ENCODE measurements at regions not wholly inside any gene's neighbourhood (a gene's known extent, or its start where the extent isn't known, plus 50 kb on each side); places are given as distances from the start of the nearest gene placed in this dataset.

- DNase-seq (ENCODE audit: extremely low spot score) = no peak
- POLR2A ChIA-PET = no interaction called here
- TF ChIP-seq BHLHE40 (IDR thresholded peaks at IDR 0.05; ENCODE audit: borderline replicate concordance) = no peak
- TF ChIP-seq FOXK2 (IDR thresholded peaks at IDR 0.05) = no peak
- TF ChIP-seq FOXA1 (IDR thresholded peaks at IDR 0.05) = no peak
- TF ChIP-seq L3MBTL2 (conservative IDR thresholded peaks at IDR 0.05) = no peak
- TF ChIP-seq PKNOX1 (IDR thresholded peaks at IDR 0.05) = no peak
- TF ChIP-seq ZNF384 (IDR thresholded peaks at IDR 0.05) = no peak
- TF ChIP-seq CTBP1 (IDR thresholded peaks at IDR 0.05; ENCODE audit: borderline replicate concordance) = no peak
- TF ChIP-seq ARNT (IDR thresholded peaks at IDR 0.05) = no peak
- no peak for TF ChIP-seq HDGF (IDR thresholded peaks at IDR 0.05; ENCODE audit: borderline replicate concordance)
- TF ChIP-seq SP1 (IDR thresholded peaks at IDR 0.05) = no peak
- no peak for TF ChIP-seq TARDBP (IDR thresholded peaks at IDR 0.05)
- no peak for TF ChIP-seq NFRKB (IDR thresholded peaks at IDR 0.05)
- CTCF ChIA-PET = no interaction called here
Measured at GRCh38 chr3:187931770-187932278, 186.6 kb upstream of the BCL6 start.

GRCh38 chr3:187932530-187932929 lies 187.3 kb upstream of the BCL6 start:
- DNase-seq (ENCODE audit: extremely low spot score) = no peak
- ChIA-PET CTCF (no interaction called here), POLR2A (no interaction called here)
- no peak for TF ChIP-seq SUZ12 (IDR thresholded peaks at IDR 0.05)
- no peak for TF ChIP-seq FOXK2 (IDR thresholded peaks at IDR 0.05)
- no peak for TF ChIP-seq ARNT (IDR thresholded peaks at IDR 0.05)
- TF ChIP-seq HDGF (IDR thresholded peaks at IDR 0.05; ENCODE audit: borderline replicate concordance) = no peak
- no peak for TF ChIP-seq PKNOX1 (IDR thresholded peaks at IDR 0.05)
- no peak for TF ChIP-seq NFRKB (IDR thresholded peaks at IDR 0.05)
- TF ChIP-seq L3MBTL2 (conservative IDR thresholded peaks at IDR 0.05) = no peak
- no peak for TF ChIP-seq FOXM1 (IDR thresholded peaks at IDR 0.05; ENCODE audit: borderline replicate concordance)
- TF ChIP-seq ELF4 (IDR thresholded peaks at IDR 0.05) = no peak
- TF ChIP-seq FOXA1 (IDR thresholded peaks at IDR 0.05) = no peak
- TF ChIP-seq ZNF384 (IDR thresholded peaks at IDR 0.05) = no peak
- TF ChIP-seq BHLHE40 (IDR thresholded peaks at IDR 0.05; ENCODE audit: borderline replicate concordance) = no peak
- no peak for TF ChIP-seq LEF1 (IDR thresholded peaks at IDR 0.05; ENCODE audit: borderline replicate concordance)
- TF ChIP-seq SP1 (IDR thresholded peaks at IDR 0.05) = no peak
- no peak for TF ChIP-seq TARDBP (IDR thresholded peaks at IDR 0.05)

DNA sequence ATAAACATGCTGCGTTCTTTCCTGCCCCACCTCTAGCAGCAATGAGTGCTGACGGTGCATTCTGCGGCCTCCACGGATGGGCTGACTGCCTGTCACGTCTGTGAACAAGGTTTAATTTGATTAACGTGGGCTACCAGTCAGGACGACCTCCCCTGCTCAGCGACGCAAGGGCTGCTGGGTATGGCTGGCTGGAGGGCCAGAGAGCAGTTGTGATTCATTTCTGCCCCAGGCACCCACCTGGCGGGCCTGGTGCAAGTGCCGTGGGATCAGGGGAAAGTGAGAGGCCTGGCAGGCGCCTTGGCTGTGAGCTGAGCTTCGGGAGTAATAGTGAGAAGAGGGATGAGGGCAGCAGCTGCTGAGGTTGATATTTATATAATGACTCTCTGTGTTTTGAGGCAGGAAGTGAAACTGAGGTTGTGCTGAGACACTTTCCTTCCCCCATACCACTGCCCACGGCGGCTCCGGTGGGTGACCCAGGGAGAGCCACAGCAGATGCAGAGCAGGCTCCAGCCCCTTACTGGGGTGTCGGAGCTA lies 190.4 kb upstream of the BCL6 start:
- no peak for DNase-seq (ENCODE audit: extremely low spot score)
- CTCF ChIA-PET = no interaction called here
- TF ChIP-seq L3MBTL2 (conservative IDR thresholded peaks at IDR 0.05) = no peak
- TF ChIP-seq ZNF384 (IDR thresholded peaks at IDR 0.05) = no peak
- TF ChIP-seq LEF1 (IDR thresholded peaks at IDR 0.05; ENCODE audit: borderline replicate concordance) = no peak
- no peak for TF ChIP-seq HDGF (IDR thresholded peaks at IDR 0.05; ENCODE audit: borderline replicate concordance)
- no peak for TF ChIP-seq PKNOX1 (IDR thresholded peaks at IDR 0.05)
- TF ChIP-seq NFRKB (IDR thresholded peaks at IDR 0.05) = no peak
- no peak for TF ChIP-seq BHLHE40 (IDR thresholded peaks at IDR 0.05; ENCODE audit: borderline replicate concordance)
- no peak for TF ChIP-seq CTBP1 (IDR thresholded peaks at IDR 0.05; ENCODE audit: borderline replicate concordance)
- TF ChIP-seq ARNT (IDR thresholded peaks at IDR 0.05) = no peak
- TF ChIP-seq FOXM1 (IDR thresholded peaks at IDR 0.05; ENCODE audit: borderline replicate concordance) = no peak
- POLR2A ChIA-PET = no interaction called here

DNA sequence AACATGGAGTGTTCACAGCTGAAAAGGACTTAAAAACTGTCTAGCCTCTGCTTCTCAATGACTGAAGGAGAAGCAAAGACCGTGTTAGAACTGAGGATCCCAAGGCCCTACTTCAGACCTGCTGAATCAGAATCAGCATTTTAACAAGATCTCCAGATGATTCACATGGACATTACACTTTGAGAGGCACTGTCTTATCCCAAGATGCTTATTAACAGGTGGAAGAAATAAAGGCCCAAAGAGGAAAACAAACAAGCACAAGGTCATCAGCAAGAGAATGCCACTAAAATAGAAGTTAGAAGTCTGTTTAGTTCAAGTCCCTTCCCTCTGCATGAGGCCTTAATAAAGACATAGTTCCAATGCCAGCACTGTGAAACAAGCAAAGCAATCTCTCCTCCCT lies 191.4 kb upstream of the BCL6 start:
- DNase-seq (ENCODE audit: extremely low spot score) = no peak
- ChIA-PET CTCF (no interaction called here), POLR2A (no interaction called here)
- TF ChIP-seq SUZ12 (IDR thresholded peaks at IDR 0.05) (no peak), LEF1 (IDR thresholded peaks at IDR 0.05; ENCODE audit: borderline replicate concordance) (no peak), NFRKB (IDR thresholded peaks at IDR 0.05) (no peak), ELF4 (IDR thresholded peaks at IDR 0.05) (no peak), ZNF384 (IDR thresholded peaks at IDR 0.05) (no peak), SP1 (IDR thresholded peaks at IDR 0.05) (no peak), L3MBTL2 (conservative IDR thresholded peaks at IDR 0.05) (no peak), ARNT (IDR thresholded peaks at IDR 0.05) (no peak)

- DNase-seq (ENCODE audit: extremely low spot score) = no peak
- TF ChIP-seq ZNF384 (IDR thresholded peaks at IDR 0.05) (no peak), CTBP1 (IDR thresholded peaks at IDR 0.05; ENCODE audit: borderline replicate concordance) (no peak), TARDBP (IDR thresholded peaks at IDR 0.05) (no peak), L3MBTL2 (conservative IDR thresholded peaks at IDR 0.05) (no peak), FOXM1 (IDR thresholded peaks at IDR 0.05; ENCODE audit: borderline replicate concordance) (no peak), LEF1 (IDR thresholded peaks at IDR 0.05; ENCODE audit: borderline replicate concordance) (no peak), PKNOX1 (IDR thresholded peaks at IDR 0.05) (no peak), ARNT (IDR thresholded peaks at IDR 0.05) (no peak), NFRKB (IDR thresholded peaks at IDR 0.05) (no peak), HDGF (IDR thresholded peaks at IDR 0.05; ENCODE audit: borderline replicate concordance) (no peak), SUZ12 (IDR thresholded peaks at IDR 0.05) (no peak), FOXA1 (IDR thresholded peaks at IDR 0.05) (no peak), FOXK2 (IDR thresholded peaks at IDR 0.05) (no peak), SP1 (IDR thresholded peaks at IDR 0.05) (no peak), BHLHE40 (IDR thresholded peaks at IDR 0.05; ENCODE audit: borderline replicate concordance) (no peak), ELF4 (IDR thresholded peaks at IDR 0.05) (no peak)
- ChIA-PET POLR2A (no interaction called here), CTCF (no interaction called here)
Measured at GRCh38 chr3:187939891-187940290, 194.6 kb upstream of the BCL6 start.

All from HEK293T (cell line).